MV-4-11 (cell line): ENCODE measurements at regions not wholly inside any gene's neighbourhood (a gene's known extent, or its start where the extent isn't known, plus 50 kb on each side); places are given as distances from the start of the nearest gene placed in this dataset.
"Not testable (repeated sequence)": the region's sequence is repeated elsewhere in the genome, so short reads cannot be mapped to it uniquely, and the experiment has no call there.

Experiments used
- DNase-seq: peaks from one replicate; lab custom pipeline; 2025; lab: John Stamatoyannopoulos, UW

DNA sequence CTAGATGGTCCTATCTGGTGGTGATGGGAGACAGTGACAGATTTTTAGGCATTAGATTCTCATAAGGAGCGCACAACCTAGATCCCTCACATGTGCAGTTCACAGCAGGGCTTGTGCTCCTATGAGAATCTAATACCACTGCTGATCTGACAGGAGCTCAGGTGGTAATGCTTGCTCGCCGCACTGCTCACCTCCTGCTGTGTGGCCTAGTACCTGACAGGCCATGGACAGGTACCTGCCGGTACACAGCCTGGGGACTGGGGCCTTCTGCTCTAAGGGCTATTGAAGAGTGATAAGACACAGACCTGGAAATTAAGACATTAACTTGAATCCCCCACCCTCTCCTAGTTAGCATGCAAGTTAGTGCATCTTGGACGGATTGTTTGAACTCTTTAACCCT is 64.4 kb downstream of the KLRB1 start:
- not testable (repeated sequence) for DNase-seq

DNA sequence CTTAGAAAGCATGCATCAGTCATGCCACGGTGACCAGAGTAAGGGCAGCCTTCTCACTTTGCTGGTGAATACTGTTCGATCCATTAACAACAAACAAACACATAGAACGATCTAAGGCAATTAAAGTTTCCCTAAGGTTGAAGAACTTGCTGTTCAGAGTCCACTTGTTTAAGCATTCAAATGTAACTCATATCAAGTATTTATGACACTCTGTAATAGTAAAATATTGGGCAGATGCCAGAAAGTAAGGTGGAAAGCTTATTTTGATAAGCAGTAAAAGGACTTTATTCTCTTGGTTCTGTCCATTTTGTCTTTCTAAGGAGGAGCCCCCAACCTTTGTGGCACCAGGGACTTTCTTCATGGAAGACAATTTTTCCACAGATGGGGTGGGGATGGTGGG is 64.9 kb downstream of the KLRB1 start:
- DNase-seq: not testable (repeated sequence)

DNA sequence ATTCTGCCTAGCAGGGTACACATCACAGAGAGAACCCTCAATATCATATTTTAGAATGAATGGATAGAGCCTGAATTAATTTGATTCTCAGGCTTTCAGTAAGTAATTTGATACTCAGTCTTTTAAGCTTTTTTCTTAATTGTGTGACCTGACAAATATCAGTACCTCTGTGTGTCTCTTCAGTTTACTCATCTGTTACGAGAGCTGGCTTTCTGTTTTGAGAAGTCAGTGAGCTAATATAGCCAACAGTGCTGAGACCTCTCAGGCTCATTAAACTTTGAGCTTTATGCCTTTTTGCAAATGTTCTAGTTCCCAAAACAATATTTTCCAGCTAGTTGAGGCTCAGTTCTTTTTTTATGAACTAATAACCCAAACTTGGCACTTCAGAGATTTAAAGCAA is 91.8 kb downstream of the KLRB1 start:
- not testable (repeated sequence) for DNase-seq

DNA sequence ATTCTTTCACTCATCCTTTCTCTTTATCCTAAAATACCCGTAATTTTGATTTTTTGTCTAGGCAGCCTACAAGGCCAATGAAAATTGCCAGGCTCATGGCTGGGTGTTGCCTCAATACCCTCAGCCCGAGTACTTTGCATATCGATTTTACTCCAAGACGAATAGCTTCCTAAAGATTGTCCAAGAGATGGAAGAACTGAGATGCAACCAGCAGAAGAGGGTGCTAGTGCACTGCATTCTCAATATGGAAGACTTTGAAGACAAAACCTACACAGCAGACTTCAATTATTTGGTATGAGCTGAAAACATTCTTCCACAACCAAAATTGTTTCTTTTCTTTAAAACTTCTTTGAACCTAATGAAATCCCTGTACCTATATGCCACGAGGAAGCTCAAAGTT is 95.0 kb downstream of the KLRB1 start:
- not testable (repeated sequence) for DNase-seq

DNA sequence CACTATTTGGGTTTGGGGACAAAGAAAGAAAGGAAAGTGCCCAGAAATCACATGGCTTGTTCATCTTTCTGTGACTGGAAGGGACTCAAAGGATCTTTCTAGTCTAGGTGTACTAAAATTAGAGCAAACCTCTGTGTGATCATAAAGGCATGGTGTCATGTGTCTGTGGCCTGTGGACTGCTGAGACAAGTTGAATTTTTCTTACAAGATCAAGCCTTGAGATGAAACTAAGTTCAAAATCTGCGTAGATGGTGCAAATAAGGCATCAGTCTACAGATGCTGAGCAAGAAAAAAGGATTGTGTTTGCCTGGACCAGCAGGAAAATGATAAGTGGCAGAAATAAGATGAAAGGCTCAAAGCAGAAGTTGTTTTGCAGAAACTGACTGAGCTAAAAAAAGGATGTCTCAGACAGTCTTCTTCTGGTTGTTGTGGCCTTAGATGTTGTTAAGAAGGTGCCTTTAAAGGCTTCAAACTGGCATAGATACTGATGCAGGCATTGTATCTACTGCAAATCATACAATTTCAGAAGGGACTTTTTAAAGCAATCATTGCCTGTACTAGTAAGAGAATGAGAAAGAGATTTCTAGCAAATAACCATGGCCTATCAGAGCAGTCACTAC is 97.2 kb downstream of the KLRB1 start:
- not testable (repeated sequence) for DNase-seq

DNA sequence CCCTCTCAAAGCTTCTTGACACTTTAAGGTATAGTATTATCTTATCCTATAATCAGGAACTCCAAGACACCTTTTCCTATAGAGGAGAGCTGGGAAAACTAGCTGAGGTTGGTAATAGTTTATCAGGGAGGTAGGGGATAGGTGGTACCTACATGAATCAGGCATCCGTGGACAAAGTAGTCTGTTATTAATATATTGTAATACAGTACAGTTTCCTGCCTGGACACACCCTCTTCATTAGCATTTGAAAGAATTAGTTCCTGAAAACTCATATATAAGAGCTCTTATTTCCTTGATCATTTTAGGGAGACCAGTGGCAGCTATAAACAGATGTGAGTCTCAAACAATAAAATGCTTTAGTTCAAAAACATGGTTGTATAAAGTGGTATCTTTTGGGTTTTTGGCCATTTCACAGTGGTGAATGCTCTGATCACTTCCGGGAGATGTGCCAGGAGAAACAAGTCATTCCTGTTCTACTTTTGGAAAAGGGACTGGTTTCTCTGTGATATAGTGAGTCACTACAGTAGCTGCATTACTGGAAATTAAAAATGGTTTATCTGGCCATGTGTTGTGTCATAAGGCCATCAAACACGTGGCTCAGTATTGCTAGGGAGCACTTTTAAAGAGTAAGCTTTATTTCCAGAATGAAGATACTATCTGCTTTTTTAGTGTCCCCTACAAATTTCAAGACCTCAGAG is 98.1 kb downstream of the KLRB1 start:
- DNase-seq: no peak

DNA sequence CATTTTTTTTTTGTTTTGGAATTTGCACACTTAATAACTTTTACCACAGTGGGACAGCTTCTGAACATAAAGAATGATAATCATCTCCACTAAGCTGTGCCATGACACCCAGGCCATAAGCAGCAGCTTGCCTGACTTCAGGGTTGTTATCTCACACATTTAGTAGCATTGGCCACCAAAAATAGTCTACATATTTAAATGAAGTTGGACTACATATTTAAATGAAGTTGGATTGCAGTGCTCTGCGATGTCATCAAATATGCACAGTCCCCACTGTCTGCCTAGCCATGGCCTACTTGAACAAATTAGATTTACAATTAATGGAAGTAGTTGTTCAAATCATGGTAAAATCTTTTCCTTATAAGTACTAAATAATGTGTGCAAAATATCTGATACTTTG is 101.0 kb downstream of the KLRB1 start:
- no peak for DNase-seq

DNA sequence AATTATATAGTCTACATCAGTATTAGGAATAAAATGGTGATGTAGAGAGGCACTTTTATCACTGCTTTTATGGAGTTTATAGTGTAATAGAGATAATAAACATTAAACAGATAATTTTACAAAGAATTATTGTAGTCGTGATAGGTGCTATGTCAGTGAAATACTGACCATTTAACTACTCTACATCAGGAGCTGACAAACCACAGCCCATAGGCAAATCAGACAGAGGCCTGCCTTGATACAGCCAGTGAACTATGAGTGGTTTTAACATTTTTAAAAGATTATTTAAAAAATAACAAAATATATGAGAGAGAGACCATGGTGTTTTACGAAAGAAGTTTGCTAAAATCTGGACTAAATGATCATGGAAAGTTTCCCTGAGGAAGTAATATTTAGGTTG is 104.3 kb downstream of the KLRB1 start:
- DNase-seq: not testable (repeated sequence)

DNA sequence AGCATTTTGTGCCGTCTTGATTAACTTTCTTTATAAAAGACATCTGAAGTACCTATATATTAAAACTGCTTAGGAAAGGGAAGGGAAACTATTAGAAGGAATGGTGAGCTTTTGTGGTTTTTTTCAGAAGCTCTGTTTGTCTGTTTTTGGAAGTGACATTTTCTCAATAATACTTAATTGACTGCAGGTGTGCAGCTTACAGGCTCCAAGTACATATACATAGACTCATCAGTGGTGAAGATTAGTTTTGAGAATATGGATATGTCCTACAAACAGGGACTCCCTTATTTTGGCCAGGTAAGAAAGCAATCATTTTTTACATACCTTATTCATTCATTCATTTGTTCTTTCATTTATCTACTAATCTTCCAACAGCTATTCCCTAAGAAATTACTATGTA is 104.9 kb downstream of the KLRB1 start:
- DNase-seq: not testable (repeated sequence)

DNA sequence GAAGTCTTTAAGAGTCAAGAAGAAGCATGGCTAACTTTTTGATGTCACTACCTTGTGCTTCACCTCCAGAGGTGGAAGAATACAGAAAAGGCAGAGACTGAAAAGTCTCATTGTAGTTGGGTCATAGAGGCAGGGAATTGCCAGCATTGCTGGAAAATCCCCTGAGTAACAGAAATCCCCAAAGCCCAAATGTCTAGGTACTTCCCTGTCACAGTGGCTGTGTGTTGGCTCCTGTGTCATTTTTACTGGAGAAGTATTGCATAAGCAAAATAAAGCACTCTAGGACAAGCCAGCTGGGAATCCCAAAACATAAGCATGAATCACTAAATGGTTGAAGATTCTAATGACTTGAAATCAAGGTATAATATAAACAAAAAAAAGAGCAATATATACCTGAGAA is 114.4 kb downstream of the KLRB1 start:
- DNase-seq: not testable (repeated sequence)

DNA sequence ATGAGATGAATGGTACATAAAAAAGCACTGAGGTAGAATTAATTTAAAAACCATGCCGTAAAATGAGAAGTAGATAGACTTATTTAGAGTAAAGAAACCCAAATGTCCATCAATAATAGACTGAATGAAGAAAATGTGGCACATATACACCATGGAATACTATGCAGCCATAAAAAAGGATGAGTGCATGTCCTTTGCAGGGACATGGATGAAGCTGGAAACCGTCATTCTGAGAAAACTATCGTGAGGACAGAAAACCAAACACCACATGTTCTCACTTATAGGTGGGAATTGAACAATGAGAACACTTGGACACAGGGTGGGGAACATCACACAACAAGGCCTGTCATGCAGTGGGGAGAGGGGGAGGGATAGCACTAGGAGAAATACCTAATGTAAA is 126.4 kb downstream of the KLRB1 start:
- DNase-seq: not testable (repeated sequence)

DNA sequence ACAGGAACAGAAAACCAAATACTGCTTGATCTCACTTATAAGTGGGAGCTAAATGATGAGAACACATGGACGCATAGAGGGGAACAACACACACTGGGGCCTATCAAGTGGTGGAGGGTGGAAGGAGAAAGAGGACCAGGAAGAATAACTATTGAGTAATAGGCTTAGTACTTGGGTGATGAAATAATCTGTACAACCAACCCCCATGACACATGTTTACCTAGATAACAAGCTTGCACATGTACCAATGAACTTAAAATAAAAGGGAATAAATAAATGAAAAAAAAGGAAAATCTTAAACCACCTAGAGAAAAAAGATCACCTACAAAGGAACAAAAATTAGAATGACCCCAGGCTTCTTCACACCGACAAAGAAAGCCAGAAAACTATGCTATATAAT is 133.5 kb downstream of the KLRB1 start:
- peak; percentile 62 for DNase-seq

DNA sequence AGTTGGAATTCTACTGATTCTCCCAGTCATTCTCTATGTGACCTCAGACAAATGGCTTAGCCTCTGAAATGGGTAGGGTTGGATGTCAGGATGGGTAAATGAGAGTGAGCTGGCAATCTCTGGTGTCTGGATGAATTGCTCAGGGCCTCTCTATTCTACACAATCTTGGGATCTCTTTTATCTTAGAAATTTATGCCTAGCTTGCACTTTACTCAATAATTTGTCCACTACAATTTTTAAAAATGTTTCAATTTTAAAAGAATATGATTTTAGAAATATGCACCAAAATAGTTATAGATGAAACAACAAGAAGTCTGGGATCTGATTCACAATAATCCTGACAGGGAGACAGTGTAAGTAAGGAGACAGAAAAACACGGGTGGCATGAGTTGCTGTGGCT is 134.1 kb downstream of the KLRB1 start:
- DNase-seq: not testable (repeated sequence)

DNA sequence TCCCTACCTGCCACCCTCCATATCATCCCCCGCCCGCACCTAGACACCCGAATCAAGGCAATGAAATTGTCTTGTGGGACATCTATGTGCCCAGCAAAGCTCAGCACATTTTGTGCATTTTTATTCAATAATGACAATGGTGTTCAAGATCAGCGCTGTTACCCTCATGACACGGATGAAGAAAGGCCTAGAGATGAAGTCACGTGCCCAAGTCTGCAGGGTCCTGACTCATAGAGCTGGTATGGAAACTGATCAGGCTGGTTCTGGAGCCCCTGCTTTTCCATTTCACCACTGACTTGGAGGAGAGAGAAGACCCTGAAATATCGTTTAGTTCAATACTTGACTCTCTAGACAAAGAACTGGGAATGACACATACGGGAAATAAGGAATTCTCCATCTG is 136.2 kb downstream of the KLRB1 start:
- DNase-seq: not testable (repeated sequence)

DNA sequence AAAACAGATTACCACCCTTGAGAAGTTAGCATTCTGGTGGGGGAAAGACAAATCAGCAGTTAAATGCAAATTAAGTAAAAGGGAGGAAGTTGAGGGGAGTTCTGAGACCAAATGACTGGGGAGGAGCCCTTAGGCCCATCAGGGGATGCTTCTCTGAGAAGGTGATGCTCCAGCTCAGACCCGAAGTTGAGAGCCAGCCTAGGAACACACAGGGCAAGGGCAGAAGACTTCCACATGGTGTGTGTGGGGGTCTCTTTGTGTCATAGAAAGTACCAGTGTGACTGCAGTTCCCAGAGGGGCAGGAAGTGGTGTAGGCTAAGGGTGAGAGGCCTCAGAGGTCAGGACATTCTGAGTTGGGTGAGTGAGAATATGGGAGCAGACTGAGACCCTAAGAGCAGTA is 137.3 kb downstream of the KLRB1 start:
- DNase-seq: not testable (repeated sequence)

DNA sequence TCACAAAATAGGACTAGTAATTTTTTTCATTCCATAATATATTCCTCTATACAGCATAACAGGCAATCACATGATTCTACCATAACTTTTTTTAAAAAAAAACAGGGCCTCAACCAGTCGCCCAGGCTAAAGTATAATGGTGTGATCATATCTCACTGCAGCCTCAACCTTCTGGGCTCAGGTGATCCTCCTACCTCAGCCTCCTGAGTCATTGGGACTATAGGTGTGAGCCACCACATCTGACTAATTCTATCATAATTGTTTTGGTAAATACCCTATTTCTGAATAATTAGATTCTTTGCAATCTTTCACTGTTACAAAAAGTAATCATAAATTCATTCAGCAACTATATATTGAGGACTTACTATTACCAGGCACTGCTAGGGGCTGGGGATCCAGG is 137.8 kb downstream of the KLRB1 start:
- DNase-seq: not testable (repeated sequence)

DNA sequence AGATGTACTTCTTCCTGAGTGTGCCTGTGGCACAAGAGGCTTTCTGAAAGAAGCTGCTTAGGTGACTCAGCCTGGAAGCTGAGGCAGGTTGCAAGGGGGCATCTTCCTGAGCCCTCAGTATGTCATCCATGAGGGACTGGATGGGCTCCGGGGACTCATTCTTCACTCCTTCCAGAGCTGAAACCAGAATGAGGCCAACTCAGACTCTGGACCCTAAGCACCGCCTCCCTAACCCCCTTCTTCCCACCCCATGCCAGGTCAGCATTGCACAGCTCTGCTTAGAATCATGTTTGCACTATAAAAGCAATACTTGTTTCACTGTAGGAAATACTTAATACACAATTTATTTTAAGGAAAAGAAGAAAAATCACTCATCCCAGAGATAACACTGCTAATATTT is 138.3 kb downstream of the KLRB1 start:
- DNase-seq: not testable (repeated sequence)

DNA sequence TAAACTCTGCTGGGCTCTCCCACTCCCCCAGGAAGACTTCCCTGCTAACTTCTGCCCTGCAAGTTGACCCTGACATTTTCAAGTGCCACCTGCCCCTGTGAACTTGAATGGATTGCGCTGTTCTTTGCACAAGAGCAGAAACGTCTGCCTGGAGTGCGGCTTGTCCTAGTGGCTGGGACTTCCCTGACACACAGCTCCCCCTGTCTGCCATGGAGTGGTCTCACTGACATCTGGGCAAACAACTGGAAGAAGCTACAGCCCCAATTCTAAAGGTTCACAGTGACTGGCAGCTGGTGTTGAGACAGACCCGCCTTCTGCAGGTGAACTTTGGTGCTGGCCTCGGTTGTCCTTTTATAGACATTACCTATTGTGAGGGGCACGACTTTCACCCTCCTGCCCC is 138.7 kb downstream of the KLRB1 start:
- peak; percentile 80 for DNase-seq

DNA sequence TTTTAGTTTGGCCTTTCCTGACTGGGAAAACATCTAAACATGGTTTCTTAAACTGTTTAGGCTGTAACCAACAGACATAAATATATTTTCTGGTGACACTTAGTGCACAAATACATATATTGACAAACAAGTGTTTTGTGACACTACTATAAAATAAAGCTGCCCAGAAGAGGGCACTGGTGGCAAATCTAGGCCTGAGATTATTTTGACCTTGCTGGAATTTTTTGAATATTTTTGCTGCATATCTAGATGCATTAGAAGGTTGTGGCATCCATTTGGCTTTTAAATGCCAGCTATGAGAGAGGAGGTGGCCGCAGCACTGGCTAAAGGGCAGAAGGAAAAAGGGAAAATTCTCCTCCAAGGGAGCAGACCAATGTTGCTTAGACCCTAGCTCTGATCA is 139.6 kb downstream of the KLRB1 start:
- not testable (repeated sequence) for DNase-seq

DNA sequence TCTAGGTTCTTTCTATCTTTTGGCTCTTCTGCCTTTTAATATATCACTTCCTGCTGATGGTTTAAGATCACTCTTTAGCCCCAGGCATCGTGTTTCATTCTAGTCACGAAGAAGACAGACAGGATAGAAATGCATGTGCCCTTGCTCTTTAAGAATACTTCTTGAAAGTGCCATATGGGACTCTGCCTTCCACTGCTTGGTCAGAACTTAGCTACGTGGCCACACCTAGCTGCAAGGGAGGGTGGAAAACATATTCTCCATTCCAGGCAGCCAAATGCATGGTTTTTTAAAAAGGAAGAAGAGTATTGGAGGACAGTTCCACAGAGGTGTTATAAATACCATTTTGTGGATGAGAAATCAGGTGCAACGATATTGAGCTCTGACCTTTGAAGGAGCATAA is 143.3 kb downstream of the KLRB1 start:
- no peak for DNase-seq

DNA sequence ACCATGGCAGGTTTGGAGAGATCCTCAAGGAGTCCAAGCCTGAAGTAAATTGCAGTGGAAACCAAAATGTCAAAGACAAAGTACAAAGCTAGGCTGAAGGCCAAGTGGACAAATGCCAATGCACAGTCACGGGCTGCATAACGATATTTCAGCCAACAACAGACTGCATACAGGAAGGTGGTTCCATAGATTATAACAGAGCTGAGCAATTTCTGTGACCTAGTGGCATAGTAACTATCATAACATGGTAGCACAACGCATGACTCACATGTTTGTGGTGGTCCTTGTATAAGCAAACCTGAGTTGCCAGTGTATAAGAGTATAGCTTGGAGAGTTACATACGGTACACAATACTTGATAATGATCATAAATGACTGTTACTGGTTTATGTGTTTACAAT is 152.2 kb downstream of the KLRB1 start:
- DNase-seq: not testable (repeated sequence)

DNA sequence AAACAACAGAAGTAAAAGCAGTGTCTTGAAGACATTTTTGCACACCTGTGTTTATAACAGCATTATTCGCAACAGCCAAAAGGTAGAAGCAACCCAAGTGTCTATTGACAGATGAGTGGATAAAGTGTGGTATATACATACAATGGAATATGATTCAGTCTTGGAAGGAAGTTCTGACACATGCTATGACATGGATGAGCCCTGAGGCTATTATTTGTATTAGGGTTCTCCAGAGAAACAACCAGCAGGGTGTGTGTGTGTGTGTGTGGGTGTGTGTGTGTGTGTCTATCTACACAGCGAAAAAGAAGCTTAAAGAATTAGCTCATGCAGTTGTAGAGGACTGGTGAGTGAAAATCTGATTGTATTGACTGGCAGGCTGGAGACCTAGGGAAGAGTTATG is 153.7 kb downstream of the KLRB1 start:
- not testable (repeated sequence) for DNase-seq

DNA sequence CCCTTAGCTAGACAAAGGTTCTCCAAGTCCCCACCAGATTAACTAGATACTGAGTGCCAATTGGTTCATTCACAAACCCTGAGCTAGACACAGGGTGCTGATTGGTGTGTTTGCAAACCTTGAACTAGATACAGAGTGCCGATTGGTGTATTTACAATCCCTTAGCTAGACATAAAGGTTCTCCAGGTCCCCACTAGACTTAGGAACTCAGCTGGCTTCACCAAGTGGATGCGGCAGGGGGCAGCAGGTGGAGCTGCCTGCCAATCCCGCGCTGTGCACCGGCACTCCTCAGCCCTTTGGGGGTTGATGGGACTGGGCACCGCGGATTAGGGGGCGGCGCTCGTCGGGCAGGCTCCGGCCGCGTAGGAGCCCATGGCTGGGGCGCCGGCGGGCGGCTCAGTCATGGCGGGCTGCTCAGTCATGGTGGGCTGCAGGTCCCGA is 157.6 kb downstream of the KLRB1 start:
- not testable (repeated sequence) for DNase-seq

DNA sequence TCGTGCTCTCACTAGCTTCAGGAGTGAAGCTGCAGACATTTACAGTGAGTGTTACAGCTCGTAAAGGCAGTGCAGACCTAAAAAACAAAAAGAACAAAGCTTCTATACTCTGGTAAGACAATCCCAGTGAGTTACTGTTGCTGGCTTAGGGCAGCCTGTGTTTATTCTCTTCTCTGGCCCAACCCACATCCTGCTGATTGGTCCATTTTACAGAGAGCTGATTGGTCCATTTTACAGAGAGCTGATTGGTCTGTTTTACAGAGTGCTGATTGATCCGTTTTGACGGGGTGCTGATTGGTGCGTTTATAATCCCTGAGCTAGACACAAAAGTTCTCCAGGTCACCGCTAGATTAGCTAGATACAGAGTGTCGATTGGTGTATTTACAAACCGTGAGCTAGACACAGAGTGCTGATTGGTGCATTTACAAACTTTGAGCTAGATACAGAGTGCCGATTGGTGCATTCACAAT is 158.0 kb downstream of the KLRB1 start:
- not testable (repeated sequence) for DNase-seq
